ENCODE measurements at regions not wholly inside any gene's neighbourhood (a gene's known extent, or its start where the extent isn't known, plus 50 kb on each side); places are given as distances from the start of the nearest gene placed in this dataset.

GRCh38 chr4:126727461-126727860 is 905.3 kb upstream of the INTU start:
- Histone ChIP-seq H3K4me3 (ENCODE audit: low read depth, low read length) (no peak overlapping the region), H3K27ac (no peak overlapping the region), H3K27me3 (replicated peaks) (no peaks in the 10 kb centered on the region), H3K36me3 (replicated peaks) (no peaks in the 10 kb centered on the region)
- DNase-seq: peak; percentile 29
- in situ Hi-C loops (cut with HindIII; ENCODE audit: low pct_ligation_motif_present, low sequenced_read_pairs): no loop called here
- no peak for TF ChIP-seq CTCF (IDR thresholded peaks at IDR 0.05; ENCODE audit: low read depth, low read length, missing control alignments)

- Histone ChIP-seq H3K36me3 (replicated peaks) (no peaks in the 10 kb centered on the region), H3K4me3 (ENCODE audit: low read depth, low read length) (no peak overlapping the region), H3K27me3 (replicated peaks) (no peaks in the 10 kb centered on the region), H3K27ac (no peak overlapping the region)
- no peak for DNase-seq
- TF ChIP-seq CTCF (IDR thresholded peaks at IDR 0.05; ENCODE audit: low read depth, low read length, missing control alignments): no peak
- in situ Hi-C loops (cut with HindIII; ENCODE audit: low pct_ligation_motif_present, low sequenced_read_pairs): no loop called here
These were observed 901.7 kb upstream of the INTU start for GRCh38 chr4:126731062-126731461.

GRCh38 chr4:126733301-126733700 is 899.5 kb upstream of the INTU start:
- H3K36me3 ChIP-seq (replicated peaks): no peaks in the 10 kb centered on the region
- DNase-seq: no peak
- TF ChIP-seq CTCF (IDR thresholded peaks at IDR 0.05; ENCODE audit: low read depth, low read length, missing control alignments): no peak
- in situ Hi-C loops (cut with HindIII; ENCODE audit: low pct_ligation_motif_present, low sequenced_read_pairs): no loop called here
- no peak overlapping the region for H3K4me3 ChIP-seq (ENCODE audit: low read depth, low read length)
- H3K27me3 ChIP-seq (replicated peaks): no peaks in the 10 kb centered on the region
- no peak overlapping the region for H3K27ac ChIP-seq

GRCh38 chr4:126734465-126734864 is 898.3 kb upstream of the INTU start:
- in situ Hi-C loops (cut with HindIII; ENCODE audit: low pct_ligation_motif_present, low sequenced_read_pairs): no loop called here
- TF ChIP-seq CTCF (IDR thresholded peaks at IDR 0.05; ENCODE audit: low read depth, low read length, missing control alignments): no peak
- Histone ChIP-seq H3K36me3 (replicated peaks) (no peaks in the 10 kb centered on the region), H3K27ac (no peak overlapping the region), H3K4me3 (ENCODE audit: low read depth, low read length) (no peak overlapping the region), H3K27me3 (replicated peaks) (no peaks in the 10 kb centered on the region)
- DNase-seq: no peak

DNA sequence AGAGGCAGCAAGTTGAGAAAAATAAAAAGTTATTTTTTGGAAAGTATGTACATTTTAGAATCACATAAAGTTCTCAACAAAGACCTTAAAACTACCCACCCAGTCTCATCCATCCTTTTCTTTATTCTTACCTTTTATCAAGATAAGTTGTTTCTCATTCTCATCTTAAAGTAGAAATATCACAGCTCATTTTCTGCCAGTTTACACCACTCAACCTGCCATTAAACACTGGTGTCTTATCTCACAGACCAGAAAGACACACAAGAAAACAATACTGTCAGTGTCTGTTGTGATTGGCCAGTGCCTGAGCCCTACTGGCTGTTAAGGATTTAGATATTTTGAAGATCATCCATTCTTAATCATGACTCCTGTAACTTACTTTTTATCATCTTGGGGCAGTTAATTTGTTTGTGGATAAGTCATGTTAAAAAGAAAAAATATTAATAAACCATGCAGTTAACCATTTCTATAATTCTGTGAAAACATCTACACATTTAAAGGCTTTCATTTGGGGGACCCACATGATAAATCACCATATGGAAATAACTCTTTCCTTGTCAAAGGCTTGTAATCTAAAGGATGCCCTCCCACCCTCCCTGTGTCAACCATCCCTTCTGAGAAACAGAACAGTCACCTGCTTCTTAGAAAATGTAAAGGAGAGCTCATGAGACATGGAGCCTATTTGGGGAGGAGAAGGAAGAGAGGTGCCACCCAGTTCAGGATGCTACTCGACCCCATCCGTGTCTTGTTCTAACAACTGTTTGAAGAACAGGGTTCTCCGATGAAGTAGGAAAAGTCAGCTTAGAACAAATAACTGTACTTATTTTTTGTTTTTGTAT is 897.2 kb upstream of the INTU start:
- in situ Hi-C loops (cut with HindIII; ENCODE audit: low pct_ligation_motif_present, low sequenced_read_pairs): no loop called here
- no peak for TF ChIP-seq CTCF (IDR thresholded peaks at IDR 0.05; ENCODE audit: low read depth, low read length, missing control alignments)
- no peak for DNase-seq
- Histone ChIP-seq H3K27ac (no peak overlapping the region), H3K36me3 (replicated peaks) (no peaks in the 10 kb centered on the region), H3K27me3 (replicated peaks) (no peaks in the 10 kb centered on the region), H3K4me3 (ENCODE audit: low read depth, low read length) (no peak overlapping the region)

GRCh38 chr4:126736133-126736518 is 896.6 kb upstream of the INTU start:
- no peak overlapping the region for H3K27ac ChIP-seq
- H3K4me3 ChIP-seq (ENCODE audit: low read depth, low read length): no peak overlapping the region
- no peaks in the 10 kb centered on the region for H3K27me3 ChIP-seq (replicated peaks)
- H3K36me3 ChIP-seq (replicated peaks): no peaks in the 10 kb centered on the region
- no peak for DNase-seq
- no peak for TF ChIP-seq CTCF (IDR thresholded peaks at IDR 0.05; ENCODE audit: low read depth, low read length, missing control alignments)
- in situ Hi-C loops (cut with HindIII; ENCODE audit: low pct_ligation_motif_present, low sequenced_read_pairs): no loop called here
